ENCODE measurements at regions not wholly inside any gene's neighbourhood (a gene's known extent, or its start where the extent isn't known, plus 50 kb on each side); places are given as distances from the start of the nearest gene placed in this dataset.

- TF ChIP-seq, protein P1, sequence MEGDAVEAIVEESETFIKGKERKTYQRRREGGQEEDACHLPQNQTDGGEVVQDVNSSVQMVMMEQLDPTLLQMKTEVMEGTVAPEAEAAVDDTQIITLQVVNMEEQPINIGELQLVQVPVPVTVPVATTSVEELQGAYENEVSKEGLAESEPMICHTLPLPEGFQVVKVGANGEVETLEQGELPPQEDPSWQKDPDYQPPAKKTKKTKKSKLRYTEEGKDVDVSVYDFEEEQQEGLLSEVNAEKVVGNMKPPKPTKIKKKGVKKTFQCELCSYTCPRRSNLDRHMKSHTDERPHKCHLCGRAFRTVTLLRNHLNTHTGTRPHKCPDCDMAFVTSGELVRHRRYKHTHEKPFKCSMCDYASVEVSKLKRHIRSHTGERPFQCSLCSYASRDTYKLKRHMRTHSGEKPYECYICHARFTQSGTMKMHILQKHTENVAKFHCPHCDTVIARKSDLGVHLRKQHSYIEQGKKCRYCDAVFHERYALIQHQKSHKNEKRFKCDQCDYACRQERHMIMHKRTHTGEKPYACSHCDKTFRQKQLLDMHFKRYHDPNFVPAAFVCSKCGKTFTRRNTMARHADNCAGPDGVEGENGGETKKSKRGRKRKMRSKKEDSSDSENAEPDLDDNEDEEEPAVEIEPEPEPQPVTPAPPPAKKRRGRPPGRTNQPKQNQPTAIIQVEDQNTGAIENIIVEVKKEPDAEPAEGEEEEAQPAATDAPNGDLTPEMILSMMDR (IDR thresholded peaks at IDR 0.05; ENCODE audit: low read depth, low read length): no peak
- TF ChIP-seq EZH2phosphoT487 (IDR thresholded peaks at IDR 0.05; ENCODE audit: low read depth): no peak
Observed at GRCh38 chr11:23494981-23495380, 634.7 kb upstream of the CCDC179 start.
